GM18519 (cell line): ENCODE measurements at regions not wholly inside any gene's neighbourhood (a gene's known extent, or its start where the extent isn't known, plus 50 kb on each side); places are given as distances from the start of the nearest gene placed in this dataset.

Experiments
- ATAC-seq: cut with Tn5 transposase; IDR thresholded peaks from one replicate; pipeline ENCODE4 v1.9.1; 2021; ENCODE audit warnings: mild to moderate bottlenecking, moderate library complexity; ENCODE audit not compliant: unreplicated experiment, low FRiP score

DNA sequence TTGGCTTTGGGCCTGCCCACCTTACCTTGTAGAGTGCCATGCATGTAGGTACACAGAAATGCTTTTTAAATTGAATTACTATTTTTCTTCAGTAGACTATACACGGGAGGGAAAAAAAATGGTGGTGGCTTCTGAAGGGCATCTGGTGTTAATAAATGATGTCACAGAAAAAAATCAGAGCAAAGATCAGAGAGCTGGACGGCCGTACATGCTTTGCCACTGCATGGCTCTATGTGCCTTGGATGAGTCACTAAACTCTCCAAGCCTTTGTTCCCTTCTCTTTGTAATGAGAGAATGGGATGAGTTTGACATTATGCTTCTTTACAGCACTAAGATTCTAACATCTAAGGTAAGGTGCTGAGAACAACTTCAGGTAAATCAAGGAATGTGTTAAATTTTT lies 376.4 kb upstream of the DDHD1 start:
- no peak for ATAC-seq

DNA sequence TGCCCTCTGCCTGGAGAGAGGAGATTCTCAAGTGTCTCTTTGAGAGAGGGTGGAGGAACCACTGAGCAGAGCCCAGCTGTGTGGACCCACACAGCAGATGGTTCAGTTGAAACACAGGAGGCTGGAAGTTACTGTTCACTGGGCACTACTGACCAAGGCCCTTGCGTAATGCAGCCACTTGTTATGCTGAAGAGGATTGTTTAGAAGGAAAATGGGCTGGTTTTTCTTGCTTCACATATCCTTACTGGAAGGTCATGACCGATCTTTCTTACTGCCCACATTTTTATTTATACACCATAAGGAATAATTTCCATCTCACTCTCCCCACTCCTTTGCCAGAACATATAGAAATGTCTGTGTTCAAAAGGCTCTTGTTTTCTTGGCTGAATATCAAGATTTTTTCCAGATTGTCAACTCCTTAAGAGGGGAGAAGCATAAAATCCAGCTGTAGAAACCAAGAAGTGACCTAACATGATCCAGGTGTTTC lies 375.1 kb upstream of the DDHD1 start:
- no peak for ATAC-seq

DNA sequence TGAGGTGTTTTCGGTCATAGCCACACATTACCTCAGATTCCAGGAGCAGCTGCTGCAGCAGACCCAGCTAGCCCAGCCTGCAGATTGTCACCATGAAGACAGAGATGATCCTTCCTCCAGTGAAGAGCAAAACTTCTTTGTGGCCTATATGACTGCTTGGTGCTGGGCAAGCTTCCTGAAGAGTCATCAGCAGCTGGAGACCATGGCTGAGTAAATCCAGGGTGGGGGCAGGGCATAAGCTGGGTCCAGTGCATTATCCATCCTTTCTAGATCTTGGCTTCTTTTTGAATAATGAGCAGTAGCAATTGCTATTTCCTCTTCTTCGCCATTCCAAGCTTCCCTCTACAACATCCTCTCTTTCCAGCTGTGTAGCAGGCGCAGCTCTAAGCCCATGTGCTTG lies 373.1 kb upstream of the DDHD1 start:
- no peak for ATAC-seq

DNA sequence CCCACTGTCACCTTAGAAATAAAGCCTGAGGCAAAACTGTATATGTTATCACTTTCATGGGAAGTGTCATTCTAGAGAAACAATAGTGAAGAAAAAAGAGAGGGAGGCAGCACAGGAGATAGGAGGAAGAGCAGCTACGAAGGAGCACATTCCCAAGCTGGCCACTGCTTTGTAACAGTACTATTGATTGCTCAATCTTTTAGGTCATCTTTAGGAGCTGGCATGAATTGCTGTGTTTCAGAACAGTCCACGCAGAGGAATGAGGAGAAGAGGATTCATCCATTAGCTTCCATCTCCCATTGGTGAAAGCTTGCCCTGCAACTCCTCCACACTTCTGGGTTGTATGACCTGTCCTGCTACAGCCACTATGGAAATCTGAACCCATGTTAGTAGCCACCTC lies 372.5 kb upstream of the DDHD1 start:
- no peak for ATAC-seq

DNA sequence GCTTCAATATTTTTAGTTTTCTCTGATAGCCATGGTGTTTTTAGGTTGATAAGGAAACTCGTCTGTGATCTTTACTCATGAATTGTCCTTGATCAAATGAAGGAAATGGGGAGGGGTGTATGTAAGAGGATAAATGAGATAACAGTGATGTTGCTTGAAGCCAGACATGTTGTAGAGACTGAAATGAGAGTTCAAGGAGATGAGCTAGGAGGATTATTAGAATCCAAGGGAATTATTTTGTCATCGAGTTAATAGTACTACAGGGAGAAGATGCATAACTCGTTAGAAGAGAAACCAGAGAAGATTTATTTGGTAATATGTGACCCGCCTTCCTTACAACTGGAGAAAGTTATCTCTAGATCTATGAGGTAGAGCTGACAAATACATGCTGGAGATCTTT lies 371.3 kb upstream of the DDHD1 start:
- ATAC-seq: no peak

DNA sequence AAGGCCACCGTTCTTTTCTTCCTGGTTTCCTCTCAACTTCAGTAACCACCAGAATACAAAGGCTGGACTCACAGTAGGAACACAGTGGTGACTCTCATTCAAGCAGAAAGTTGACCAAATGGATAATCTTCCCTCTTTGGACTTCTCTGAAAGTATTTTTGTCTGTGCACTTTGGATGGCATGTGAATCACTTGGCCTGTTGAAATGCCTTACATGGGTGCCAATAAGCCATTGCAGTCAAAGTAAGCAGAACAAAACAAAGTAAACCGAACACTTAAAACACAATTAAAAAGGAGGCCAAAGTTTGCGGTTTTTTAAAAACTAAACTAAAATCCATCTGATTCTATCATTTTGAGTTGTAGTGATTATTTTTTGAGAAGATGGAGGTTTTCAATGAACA lies 370.1 kb upstream of the DDHD1 start:
- ATAC-seq: no peak

DNA sequence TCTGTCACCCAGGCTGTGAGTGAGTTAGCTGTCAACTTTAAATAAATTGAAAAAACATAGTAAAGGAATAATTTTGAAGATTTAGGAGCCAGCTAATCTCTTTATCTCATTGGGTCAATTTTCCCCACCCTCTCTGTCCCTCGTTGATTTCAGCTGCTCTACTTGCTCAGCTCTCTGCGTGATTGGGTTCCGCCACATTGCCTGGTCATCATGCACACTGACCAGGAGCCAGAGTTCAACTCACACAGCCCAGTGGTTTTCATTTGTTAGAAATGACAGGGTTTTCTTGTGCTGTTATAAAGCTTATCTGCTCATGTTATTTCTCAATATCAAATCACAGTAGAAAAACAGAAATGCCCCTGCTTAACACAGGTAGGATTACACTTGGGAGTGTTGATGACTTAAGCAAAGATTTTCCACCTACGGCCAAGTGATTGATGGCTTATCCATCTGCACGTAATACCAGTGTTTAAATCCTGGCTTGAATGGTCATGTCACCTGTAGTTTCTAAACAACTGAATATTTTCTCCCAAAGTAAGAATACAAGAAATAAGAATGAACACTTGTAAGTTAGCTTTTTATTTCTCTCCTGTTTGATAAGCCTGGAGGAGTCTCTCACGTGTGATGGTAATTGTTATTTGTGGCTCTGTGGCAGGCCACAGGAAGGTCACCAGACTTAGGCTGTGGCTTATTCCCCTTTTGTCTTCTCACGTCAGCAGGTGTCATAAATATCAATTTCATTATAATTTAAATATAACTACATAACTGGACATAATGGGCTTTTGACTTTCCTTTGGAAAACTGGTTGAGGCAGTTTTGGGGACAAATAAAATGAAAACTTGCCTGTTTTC lies 367.2 kb upstream of the DDHD1 start:
- ATAC-seq: no peak

DNA sequence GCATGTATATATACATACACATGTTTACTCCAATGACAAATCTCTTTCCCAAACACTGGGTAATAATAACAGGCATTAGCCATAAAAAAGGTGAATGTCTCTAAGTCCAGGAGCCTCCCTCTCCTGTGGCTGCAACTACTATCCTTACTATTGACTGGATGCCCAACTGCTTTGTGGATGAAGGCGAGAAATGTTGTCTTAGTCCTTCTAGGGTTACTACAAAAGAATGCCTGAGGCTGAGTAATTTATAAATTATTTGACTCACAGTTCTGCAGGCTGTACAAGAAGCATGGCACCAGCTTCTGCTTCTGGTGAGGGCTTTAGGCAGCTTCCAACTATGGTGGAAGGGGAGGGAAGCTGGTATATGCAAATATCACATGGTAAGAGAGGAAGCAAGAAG lies 366.0 kb upstream of the DDHD1 start:
- ATAC-seq: no peak

DNA sequence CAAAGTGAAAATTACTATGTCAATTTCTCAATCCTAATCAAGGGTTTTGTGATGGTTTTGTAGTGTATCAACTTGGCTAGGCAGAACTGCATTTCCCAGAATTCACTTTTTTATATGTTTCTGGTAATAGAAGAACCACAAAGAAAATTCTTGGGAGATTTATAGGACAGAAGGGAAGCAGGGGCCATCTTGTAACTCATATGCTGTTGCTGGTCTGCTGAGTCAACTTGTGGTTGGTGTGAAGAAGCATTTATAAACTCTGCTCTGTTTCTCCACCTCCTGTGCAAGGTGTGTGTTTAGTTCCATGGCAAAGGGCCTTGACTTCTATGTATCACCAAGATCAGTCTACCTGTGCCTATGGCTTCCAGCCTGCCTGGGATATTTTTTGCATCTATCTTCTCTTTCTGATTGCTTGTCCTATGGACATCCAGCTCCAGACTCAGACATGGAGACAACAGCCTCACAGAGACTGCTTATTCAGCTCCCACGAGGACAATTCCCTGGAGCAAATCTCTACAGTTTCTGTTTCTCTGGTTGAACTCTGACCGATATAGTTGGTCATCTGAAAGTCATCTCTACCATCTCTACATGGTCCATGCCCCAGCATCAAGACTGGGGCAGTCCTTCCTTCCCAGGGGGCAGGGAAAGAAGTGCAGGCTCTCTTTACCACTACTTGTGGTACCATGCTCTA lies 364.3 kb upstream of the DDHD1 start:
- ATAC-seq: no peak

DNA sequence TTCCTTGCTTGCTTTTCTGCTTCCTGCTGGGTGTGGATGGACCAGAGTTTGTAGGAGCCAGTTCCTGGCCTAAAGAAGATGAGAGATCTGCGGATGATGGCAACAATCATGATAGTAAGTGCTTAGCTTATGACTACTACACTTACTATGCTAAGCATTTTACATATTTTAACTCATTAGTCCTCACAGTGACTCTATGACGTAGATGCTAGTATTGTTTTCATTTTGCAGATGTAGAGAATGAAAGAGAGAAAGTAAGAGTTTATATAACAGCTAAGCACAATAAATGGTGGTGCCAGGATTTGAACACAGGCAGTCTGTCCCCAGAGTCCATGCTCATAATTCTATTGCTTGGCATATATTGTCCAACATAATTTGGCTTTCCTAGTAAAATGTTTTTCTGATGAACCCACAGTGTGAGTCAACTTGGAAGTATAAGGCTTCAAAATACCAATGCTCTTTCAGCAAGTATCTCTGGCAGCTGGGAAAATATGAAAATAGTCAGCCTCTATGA lies 363.2 kb upstream of the DDHD1 start:
- no peak for ATAC-seq

DNA sequence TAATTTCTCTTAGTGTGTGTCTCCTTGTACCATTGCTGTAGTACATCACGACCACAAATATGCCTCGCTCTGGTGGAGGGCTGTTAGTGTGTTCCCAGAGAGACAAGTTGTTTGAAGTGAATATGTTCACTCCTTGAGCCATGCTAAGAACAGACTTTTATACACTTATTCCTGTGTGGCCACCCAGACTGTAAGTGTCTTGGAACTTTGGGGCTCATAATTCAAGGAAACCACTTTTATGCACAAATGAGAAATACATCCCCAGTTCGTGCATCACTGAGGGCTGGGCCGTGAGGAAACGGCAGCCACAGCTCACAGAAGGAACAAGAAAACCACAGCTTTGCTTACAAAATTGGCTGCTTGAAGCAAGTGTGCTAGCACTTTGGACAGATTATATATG lies 362.2 kb upstream of the DDHD1 start:
- no peak for ATAC-seq

DNA sequence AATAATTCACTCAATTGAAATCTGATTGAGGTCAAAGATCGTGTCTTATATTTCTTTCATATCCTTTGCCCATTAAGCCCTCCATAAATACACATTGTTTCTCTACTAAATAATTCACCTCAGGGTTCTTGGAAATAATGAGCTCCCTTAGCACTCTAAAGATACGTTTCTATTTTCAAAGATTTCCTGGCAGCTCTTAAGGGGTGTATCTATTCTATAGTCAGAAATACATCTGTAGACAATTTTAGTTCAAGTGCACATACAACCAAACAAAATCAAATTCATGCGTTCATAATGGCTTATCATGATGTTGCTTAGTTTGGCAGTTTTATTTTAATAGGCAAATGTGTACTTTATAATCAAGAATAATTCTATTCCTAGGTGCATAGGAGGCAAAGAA lies 361.1 kb upstream of the DDHD1 start:
- ATAC-seq: no peak

DNA sequence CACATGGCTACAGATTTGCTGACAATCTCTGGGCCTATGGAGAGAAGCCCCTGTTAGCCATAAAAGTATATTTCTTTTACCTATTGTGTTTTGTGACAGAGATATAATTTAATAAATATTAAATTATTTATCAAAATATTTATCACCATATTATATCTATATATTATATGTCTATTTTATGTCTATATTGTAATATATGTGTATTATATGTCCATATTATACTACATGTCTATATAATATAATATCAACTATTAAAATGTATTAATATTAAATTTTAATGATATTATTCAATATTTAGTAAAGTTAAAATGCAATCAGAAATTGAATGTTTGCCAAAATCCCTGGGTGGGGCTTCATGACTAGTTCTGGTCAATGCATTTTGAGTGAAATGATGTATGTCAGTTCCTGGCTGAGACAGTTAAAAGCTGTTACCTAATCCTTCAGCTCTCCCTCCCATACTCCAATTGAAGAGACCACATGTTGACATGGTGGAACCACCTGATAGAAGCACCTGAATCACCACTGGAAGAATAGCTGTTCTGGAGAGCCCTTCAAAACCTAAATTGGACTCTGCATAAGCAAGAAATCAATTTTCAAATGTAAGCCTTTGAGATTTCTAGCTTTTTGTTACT lies 357.3 kb upstream of the DDHD1 start:
- no peak for ATAC-seq

DNA sequence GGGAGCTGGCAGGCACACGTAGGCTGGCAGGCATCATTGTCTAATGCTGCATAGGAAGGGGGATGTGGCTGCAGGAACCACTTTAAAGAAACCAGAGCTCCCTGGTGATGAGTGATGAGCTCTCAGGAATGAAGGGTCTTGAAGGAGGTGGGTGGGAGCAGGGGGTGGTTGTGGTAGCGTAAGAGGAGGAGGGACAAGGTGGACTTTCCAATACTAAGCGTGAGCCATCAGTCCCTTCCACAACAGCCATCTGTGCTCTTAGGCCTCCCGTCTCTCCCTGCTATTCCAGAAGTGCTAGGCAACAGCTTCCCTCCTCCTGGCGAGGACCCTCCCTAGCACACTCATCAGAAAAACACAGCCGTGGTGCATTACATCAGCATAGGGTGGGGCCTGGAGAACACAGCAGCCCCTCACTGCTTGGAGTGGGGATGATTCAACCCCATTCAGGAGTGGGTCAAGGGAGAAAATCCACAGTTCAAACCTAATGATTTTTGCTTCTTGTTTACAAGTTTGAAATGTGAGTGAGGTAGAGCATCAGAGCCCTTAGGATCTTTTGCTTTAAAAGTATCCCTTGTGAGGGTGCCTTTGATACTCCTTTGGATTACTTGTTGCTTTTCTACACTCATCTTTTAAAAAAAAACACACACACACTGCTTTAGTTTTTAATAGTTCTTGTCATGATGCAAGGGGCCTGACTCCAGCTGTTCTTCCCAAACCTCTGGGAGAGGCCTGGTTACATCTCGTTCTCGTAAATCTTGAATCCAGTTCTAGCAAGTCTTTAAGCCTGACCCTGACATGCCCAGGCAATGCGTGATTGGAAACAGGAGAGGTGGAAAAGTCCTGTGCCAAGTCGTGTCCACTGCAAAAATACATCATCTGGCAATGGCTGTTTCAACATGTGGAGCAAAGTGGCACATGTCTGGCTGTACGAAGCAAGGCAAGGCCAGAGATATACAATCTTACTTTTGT lies 356.4 kb upstream of the DDHD1 start:
- ATAC-seq: no peak

DNA sequence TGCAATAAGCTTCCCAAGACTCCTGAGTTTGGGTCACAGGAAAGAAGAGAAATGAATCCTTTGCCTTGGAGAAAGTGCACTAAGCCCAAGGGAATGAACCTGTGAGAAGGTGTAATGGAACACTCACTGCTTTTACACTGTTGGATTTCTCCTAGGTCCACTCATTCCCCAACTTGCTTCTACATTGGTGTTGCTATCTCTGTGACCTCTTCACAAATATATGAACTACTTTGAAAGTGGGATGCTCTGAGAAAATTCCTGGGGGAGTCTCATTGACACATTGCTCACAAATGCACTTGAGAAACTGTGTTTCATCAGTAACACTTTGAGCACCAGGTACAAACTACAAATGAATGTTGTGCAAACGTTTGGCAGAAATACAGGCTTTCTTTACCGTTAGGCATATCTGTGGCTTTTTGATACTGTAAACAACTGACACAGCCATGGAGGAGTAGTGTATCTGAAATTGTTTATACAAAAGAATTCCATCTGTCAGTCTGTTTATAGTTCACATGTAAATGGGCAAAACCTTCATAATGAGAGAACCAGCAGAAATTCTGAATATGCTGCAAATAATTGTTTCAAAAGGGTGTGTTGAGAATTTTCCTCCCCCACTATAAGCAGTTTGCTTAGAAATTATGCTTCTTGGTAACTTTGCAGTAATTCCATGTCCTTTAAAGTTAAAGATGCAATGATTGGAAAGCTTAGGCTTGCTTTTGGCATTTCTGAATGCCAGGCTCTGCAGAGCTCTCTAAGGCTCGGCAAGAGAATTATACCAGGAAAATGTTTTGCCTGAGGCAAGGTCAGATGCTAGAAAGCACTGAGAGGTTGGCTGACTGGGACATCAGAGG lies 348.5 kb upstream of the DDHD1 start:
- ATAC-seq: no peak

DNA sequence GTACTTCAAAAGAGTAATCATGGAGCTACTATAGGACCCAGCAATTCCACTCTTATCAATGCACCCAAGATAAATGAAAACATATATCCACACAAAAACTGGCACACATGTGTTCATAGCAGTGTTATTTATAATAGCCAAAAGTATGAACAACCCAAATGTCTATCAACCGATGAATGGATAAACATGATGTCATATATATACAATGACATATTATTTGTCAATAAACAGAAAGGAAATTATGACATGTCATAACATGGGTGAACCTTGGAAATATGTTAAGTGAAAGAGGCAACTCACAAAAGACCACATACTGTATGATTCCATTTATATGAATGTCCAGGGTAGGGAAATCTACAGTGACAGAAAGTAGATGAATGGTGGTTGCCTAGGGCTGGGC lies 347.1 kb upstream of the DDHD1 start:
- ATAC-seq: no peak

DNA sequence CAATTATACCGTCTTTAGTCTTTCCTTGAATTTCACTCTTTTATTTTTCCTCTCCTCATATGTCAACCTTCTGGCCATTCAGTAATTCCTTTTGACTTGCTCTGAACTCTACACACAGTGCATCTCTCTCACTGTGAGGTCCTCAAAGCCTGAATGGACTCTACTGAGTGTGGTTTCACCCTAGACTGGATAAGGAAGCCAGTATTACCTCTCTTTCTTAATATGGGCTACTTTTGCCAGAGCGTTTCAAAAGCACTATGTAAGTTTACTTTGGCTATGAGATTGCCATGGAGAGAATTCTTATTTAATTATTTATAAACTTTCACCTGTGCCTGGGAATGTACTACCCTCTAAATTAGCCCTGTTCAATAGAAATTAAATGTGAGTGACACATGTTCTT lies 343.5 kb upstream of the DDHD1 start:
- no peak for ATAC-seq

DNA sequence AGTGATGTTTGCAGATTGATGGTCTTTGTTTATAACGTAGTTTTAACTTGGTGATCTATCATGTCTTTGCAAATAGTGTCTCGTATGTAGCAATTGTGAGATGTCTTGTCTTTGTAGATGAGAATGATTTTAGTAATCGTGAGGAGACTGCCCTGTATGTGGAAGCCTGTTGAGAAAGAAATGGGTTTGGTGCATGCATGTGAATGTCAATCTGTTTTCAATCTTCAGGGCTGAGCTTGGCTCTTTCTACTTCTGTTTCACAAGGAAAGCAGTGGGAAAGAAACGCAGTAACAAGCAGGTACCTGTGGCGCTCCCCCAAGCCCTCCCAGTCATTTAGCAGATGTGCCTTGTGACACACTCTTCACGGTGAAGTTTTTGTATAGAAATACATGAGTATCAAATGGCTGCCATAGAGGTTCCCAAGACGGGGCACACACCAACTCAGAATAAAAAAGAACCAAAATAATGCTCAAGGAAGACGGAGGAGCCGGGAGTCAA lies 342.8 kb upstream of the DDHD1 start:
- ATAC-seq: no peak

DNA sequence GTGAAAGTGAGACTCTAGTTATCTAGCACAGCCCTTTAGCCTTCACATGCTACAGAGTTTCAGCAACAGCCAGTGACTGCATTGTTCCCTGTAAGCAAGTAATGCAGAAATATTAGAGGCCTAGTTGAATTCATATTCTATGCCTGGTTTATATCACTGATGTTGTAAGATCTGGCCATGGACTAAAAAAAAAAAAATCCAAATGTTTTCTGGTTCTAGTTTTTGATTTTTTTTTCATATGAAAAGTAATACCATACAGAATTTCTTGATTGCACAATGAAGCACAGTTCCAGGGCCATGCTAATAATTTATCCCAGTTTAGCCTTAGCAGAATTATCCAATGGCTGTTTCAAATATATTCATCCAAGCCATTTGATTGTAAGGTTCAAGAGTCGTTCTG lies 341.5 kb upstream of the DDHD1 start:
- no peak for ATAC-seq
